ENCODE measurements at regions not wholly inside any gene's neighbourhood (a gene's known extent, or its start where the extent isn't known, plus 50 kb on each side); places are given as distances from the start of the nearest gene placed in this dataset.

DNA sequence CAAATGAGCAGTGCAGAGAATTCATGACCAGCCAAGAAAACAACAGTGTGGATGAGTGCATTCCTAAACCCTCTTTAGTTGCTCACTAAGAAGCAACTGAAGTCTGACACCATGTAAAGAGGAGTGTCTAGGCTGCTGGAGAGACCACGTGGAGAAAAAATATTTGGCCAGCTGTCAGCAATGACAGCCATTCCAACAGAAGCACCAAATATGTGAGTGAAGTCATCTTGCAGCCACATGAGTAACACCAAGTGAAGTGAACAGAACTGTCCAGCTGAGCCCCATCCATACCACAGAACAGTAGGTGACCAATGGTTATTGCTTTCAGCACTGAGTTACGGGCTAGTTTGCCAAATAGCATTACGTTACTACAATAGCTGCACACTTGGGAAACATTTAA is 89.4 kb downstream of the TBXT start:
- H3K27ac ChIP-seq (ENCODE audit: low read depth in 1 of 2, low read length in 2 of 2) = no peak overlapping the region
- H3K9ac ChIP-seq (ENCODE audit: low read depth in 1 of 2, low read length in 2 of 2) = no peak overlapping the region
- no peaks in the 10 kb centered on the region for H3K36me3 ChIP-seq (ENCODE audit: control insufficient read depth in 4 of 4, insufficient read depth in 3 of 4, low read depth in 1 of 4, low read length in 3 of 4)
- 77% methylated on average over 3 of the region's 3 CpGs for WGBS
- H3K9me3 ChIP-seq (ENCODE audit: control insufficient read depth in 4 of 4, low read length in 3 of 4) = no peaks in the 10 kb centered on the region
- no peaks in the 10 kb centered on the region for H3K27me3 ChIP-seq (ENCODE audit: control insufficient read depth in 4 of 4, insufficient read depth in 4 of 4, low read length in 3 of 4)
- H3K4me3 ChIP-seq (ENCODE audit: low read depth in 1 of 3, low read length in 3 of 3) = no peak overlapping the region
- no peak for DNase-seq (ENCODE audit: low spot score)
- no peak for TF ChIP-seq YY1 (IDR thresholded peaks at IDR 0.05)
- TF ChIP-seq, protein P1, sequence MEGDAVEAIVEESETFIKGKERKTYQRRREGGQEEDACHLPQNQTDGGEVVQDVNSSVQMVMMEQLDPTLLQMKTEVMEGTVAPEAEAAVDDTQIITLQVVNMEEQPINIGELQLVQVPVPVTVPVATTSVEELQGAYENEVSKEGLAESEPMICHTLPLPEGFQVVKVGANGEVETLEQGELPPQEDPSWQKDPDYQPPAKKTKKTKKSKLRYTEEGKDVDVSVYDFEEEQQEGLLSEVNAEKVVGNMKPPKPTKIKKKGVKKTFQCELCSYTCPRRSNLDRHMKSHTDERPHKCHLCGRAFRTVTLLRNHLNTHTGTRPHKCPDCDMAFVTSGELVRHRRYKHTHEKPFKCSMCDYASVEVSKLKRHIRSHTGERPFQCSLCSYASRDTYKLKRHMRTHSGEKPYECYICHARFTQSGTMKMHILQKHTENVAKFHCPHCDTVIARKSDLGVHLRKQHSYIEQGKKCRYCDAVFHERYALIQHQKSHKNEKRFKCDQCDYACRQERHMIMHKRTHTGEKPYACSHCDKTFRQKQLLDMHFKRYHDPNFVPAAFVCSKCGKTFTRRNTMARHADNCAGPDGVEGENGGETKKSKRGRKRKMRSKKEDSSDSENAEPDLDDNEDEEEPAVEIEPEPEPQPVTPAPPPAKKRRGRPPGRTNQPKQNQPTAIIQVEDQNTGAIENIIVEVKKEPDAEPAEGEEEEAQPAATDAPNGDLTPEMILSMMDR (IDR thresholded peaks at IDR 0.05; ENCODE audit: low read depth, low read length, missing input control) = no peak
- TF ChIP-seq, protein P2, sequence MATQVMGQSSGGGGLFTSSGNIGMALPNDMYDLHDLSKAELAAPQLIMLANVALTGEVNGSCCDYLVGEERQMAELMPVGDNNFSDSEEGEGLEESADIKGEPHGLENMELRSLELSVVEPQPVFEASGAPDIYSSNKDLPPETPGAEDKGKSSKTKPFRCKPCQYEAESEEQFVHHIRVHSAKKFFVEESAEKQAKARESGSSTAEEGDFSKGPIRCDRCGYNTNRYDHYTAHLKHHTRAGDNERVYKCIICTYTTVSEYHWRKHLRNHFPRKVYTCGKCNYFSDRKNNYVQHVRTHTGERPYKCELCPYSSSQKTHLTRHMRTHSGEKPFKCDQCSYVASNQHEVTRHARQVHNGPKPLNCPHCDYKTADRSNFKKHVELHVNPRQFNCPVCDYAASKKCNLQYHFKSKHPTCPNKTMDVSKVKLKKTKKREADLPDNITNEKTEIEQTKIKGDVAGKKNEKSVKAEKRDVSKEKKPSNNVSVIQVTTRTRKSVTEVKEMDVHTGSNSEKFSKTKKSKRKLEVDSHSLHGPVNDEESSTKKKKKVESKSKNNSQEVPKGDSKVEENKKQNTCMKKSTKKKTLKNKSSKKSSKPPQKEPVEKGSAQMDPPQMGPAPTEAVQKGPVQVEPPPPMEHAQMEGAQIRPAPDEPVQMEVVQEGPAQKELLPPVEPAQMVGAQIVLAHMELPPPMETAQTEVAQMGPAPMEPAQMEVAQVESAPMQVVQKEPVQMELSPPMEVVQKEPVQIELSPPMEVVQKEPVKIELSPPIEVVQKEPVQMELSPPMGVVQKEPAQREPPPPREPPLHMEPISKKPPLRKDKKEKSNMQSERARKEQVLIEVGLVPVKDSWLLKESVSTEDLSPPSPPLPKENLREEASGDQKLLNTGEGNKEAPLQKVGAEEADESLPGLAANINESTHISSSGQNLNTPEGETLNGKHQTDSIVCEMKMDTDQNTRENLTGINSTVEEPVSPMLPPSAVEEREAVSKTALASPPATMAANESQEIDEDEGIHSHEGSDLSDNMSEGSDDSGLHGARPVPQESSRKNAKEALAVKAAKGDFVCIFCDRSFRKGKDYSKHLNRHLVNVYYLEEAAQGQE (IDR thresholded peaks at IDR 0.05) = no peak
- H3K4me1 ChIP-seq (ENCODE audit: control insufficient read depth in 4 of 4, insufficient read depth in 4 of 4, low read length in 3 of 4) = no peaks in the 10 kb centered on the region

DNA sequence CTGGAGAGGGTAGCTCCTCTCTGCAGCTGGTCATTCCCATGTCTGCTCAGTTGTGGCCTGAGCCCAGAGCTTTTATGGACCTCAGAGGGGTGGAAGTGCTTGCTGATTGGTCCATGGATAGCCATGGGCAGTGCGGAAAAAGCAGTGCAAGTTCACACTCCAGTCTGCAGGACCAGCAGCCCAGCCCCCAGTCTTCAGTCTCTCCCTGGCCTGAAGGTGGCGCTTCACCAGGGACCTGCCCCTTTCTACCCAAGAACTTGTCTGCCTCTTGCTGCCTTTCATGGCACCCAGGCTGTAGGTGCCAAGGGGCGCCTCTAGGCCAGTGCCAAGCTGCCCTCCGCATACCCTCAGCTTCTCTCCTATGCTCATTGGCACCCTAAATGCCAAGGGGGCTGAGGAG is 91.0 kb downstream of the TBXT start:
- Histone ChIP-seq H3K4me3 (ENCODE audit: low read depth in 1 of 3, low read length in 3 of 3) (no peak overlapping the region), H3K27me3 (ENCODE audit: control insufficient read depth in 4 of 4, insufficient read depth in 4 of 4, low read length in 3 of 4) (peaks cover 0 to 2% (median 0%) of the 10 kb centered on the region in 4 donors), H3K9ac (ENCODE audit: low read depth in 1 of 2, low read length in 2 of 2) (no peak overlapping the region), H3K4me1 (ENCODE audit: control insufficient read depth in 4 of 4, insufficient read depth in 4 of 4, low read length in 3 of 4) (no peaks in the 10 kb centered on the region), H3K36me3 (ENCODE audit: control insufficient read depth in 4 of 4, insufficient read depth in 3 of 4, low read depth in 1 of 4, low read length in 3 of 4) (no peaks in the 10 kb centered on the region), H3K9me3 (ENCODE audit: control insufficient read depth in 4 of 4, low read length in 3 of 4) (no peaks in the 10 kb centered on the region), H3K27ac (ENCODE audit: low read depth in 1 of 2, low read length in 2 of 2) (no peak overlapping the region)
- no peak for DNase-seq (ENCODE audit: low spot score)
- TF ChIP-seq SP1 (IDR thresholded peaks at IDR 0.05) (no peak), TAF1 (conservative IDR thresholded peaks at IDR 0.05) (no peak), RAD21 (IDR thresholded peaks at IDR 0.05) (no peak), YY1 (IDR thresholded peaks at IDR 0.05) (no peak), HNF4G (IDR thresholded peaks at IDR 0.05) (no peak)
- TF ChIP-seq, protein P3, sequence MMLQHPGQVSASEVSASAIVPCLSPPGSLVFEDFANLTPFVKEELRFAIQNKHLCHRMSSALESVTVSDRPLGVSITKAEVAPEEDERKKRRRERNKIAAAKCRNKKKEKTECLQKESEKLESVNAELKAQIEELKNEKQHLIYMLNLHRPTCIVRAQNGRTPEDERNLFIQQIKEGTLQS (IDR thresholded peaks at IDR 0.05) = no peak
- TF ChIP-seq, protein P4, sequence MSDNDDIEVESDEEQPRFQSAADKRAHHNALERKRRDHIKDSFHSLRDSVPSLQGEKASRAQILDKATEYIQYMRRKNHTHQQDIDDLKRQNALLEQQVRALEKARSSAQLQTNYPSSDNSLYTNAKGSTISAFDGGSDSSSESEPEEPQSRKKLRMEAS (IDR thresholded peaks at IDR 0.05) = no peak
- TF ChIP-seq, protein P5, sequence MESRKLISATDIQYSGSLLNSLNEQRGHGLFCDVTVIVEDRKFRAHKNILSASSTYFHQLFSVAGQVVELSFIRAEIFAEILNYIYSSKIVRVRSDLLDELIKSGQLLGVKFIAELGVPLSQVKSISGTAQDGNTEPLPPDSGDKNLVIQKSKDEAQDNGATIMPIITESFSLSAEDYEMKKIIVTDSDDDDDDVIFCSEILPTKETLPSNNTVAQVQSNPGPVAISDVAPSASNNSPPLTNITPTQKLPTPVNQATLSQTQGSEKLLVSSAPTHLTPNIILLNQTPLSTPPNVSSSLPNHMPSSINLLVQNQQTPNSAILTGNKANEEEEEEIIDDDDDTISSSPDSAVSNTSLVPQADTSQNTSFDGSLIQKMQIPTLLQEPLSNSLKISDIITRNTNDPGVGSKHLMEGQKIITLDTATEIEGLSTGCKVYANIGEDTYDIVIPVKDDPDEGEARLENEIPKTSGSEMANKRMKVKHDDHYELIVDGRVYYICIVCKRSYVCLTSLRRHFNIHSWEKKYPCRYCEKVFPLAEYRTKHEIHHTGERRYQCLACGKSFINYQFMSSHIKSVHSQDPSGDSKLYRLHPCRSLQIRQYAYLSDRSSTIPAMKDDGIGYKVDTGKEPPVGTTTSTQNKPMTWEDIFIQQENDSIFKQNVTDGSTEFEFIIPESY (IDR thresholded peaks at IDR 0.05) = no peak
- 82% methylated on average over 4 of the region's 4 CpGs for WGBS
